Thyroid gland (tissue), 4 donors: ENCODE measurements at regions not wholly inside any gene's neighbourhood (a gene's known extent, or its start where the extent isn't known, plus 50 kb on each side); places are given as distances from the start of the nearest gene placed in this dataset.

Experiments
- CTCF ChIP-seq, 6 experiments: fragments of 200-600 bp in 3 of 6; fragments of 450-650 bp in 3 of 6; sonication (generic) in 3 of 6; IDR thresholded peaks; one replicate each; pipeline ENCODE4 v1.5.1; 2016 to 2019; ENCODE audit warnings: antibody characterized with exemption in 6 of 6, mild to moderate bottlenecking in 2 of 6, inconsistent platforms in 1 of 6, moderate library complexity in 1 of 6
- POLR2A ChIP-seq, 2 donors: fragments of 450-650 bp; IDR thresholded peaks; one replicate each; pipeline ENCODE4 v1.6.1; 2017; ENCODE audit warnings: antibody characterized with exemption in 2 of 2, mild to moderate bottlenecking in 2 of 2, moderate library complexity in 1 of 2

GRCh38 chr12:68458866-68459265, 126.7 kb upstream of the MDM1 start:
- TF ChIP-seq CTCF (IDR thresholded peaks at IDR 0.05) (no peak), POLR2A (IDR thresholded peaks at IDR 0.05) (no peak)
